IMR-90 (cell line): ENCODE measurements at regions not wholly inside any gene's neighbourhood (a gene's known extent, or its start where the extent isn't known, plus 50 kb on each side); places are given as distances from the start of the nearest gene placed in this dataset.

ENCODE experiments used
- ATAC-seq: fragments of 200-7000 bp; cut with Tn5 transposase; 2 replicates; pipeline ENCODE4 v1.9.1; 2020; ENCODE audit warnings: low read depth, mild to moderate bottlenecking, moderate library complexity
- BruUV-seq: library from RNA; stranded (reverse); fragments of 400-500 nt; replicated peaks from 2 replicates; lab custom pipeline; 2021; lab: Mats Ljungman, UMichigan
- CTCF ChIA-PET: fragments of 300-600 bp; formaldehyde crosslinking; extraction: SDS; loops from one replicate; lab custom pipeline; 2021; ENCODE audit warnings: antibody characterized with exemption; lab: Yijun Ruan, JAX
- POLR2A ChIA-PET: fragments of 300-600 bp; sonication (Branson Sonifier 250); formaldehyde crosslinking; loops from one replicate; lab custom pipeline; 2022; ENCODE audit warnings: antibody characterized with exemption; ENCODE audit not compliant: unreplicated experiment; lab: Charles Lee
- DNase-seq: peaks from one replicate; pipeline ENCODE4 v3.0.0; 2013
- H2AFZ ChIP-seq: replicated peaks from 2 replicates; pipeline ENCODE3; 2013; ENCODE audit warnings: low read length, mild to moderate bottlenecking; ENCODE audit not compliant: poor library complexity
- H2AK5ac ChIP-seq: 2 replicates; pipeline ENCODE4 v1.6.1; 2013; ENCODE audit warnings: low read depth, low read length, inconsistent platforms
- H2AK9ac ChIP-seq: replicated peaks from 2 replicates; pipeline ENCODE3; 2013; ENCODE audit warnings: mild to moderate bottlenecking, low read depth, low read length, moderate library complexity; ENCODE audit not compliant: poor library complexity
- H2BK120ac ChIP-seq: 2 replicates; pipeline ENCODE4 v1.6.1; 2013; ENCODE audit warnings: low read depth, low read length, inconsistent platforms
- H2BK15ac ChIP-seq: 3 replicates; pipeline ENCODE4 v1.6.1; 2013; ENCODE audit warnings: low read depth, low read length, inconsistent platforms
- H2BK20ac ChIP-seq: 2 replicates; pipeline ENCODE4 v1.6.1; 2013; ENCODE audit warnings: low read depth, mild to moderate bottlenecking, inconsistent platforms, low read length, moderate library complexity
- H2BK5ac ChIP-seq: 2 replicates; pipeline ENCODE4 v1.6.1; 2013; ENCODE audit warnings: mild to moderate bottlenecking, low read depth, low read length, inconsistent platforms; ENCODE audit not compliant: poor library complexity, severe bottlenecking
- H3K14ac ChIP-seq: replicated peaks from 2 replicates; pipeline ENCODE4 v1.6.1; 2013; ENCODE audit warnings: low read depth, low read length, inconsistent platforms
- H3K18ac ChIP-seq: 2 replicates; pipeline ENCODE4 v1.6.1; 2013; ENCODE audit warnings: low read depth, low read length, control low read depth
- H3K23ac ChIP-seq: 2 replicates; pipeline ENCODE4 v1.6.1; 2013; ENCODE audit warnings: low read depth, low read length, inconsistent platforms
- H3K27ac ChIP-seq: 2 replicates; pipeline ENCODE4 v1.5.1; 2013; ENCODE audit warnings: mild to moderate bottlenecking, control low read depth, low read length; ENCODE audit not compliant: insufficient read depth
- H3K27me3 ChIP-seq: 2 replicates; pipeline ENCODE4 v1.6.1; 2013; ENCODE audit warnings: low read length; ENCODE audit not compliant: control insufficient read depth, insufficient read depth
- H3K36me3 ChIP-seq: 2 replicates; pipeline ENCODE4 v1.6.1; 2013; ENCODE audit warnings: low read length, mixed read lengths; ENCODE audit not compliant: control insufficient read depth, insufficient read depth
- H3K4ac ChIP-seq: 2 replicates; pipeline ENCODE4 v1.6.1; 2013; ENCODE audit warnings: low read depth, low read length, inconsistent platforms
- H3K4me1 ChIP-seq: 2 replicates; pipeline ENCODE4 v1.6.1; 2013; ENCODE audit warnings: low read length, mixed read lengths; ENCODE audit not compliant: control insufficient read depth, insufficient read depth
- H3K4me2 ChIP-seq: 2 replicates; pipeline ENCODE4 v1.6.1; 2013; ENCODE audit warnings: low read depth, mild to moderate bottlenecking, control low read depth, low read length, moderate library complexity
- H3K4me3 ChIP-seq: 2 replicates; pipeline ENCODE4 v1.5.1; 2013; ENCODE audit warnings: low read depth, mild to moderate bottlenecking, control low read depth, low read length, moderate library complexity; ENCODE audit not compliant: insufficient read depth
- H3K56ac ChIP-seq: 2 replicates; pipeline ENCODE4 v1.6.1; 2013; ENCODE audit warnings: low read length, inconsistent platforms; ENCODE audit not compliant: insufficient read depth; ENCODE audit errors: extremely low read depth
- H3K79me1 ChIP-seq, 2 experiments: 2 replicates each; pipeline ENCODE4 v1.6.1; 2013; ENCODE audit warnings: low read length in 2 of 2, inconsistent platforms in 1 of 2, low read depth in 1 of 2
- H3K9ac ChIP-seq: 2 replicates; pipeline ENCODE4 v1.6.1; 2013; ENCODE audit warnings: low read depth, low read length, control low read depth
- H3K9me1 ChIP-seq: 2 replicates; pipeline ENCODE4 v1.6.1; 2013; ENCODE audit warnings: low read length, inconsistent platforms; ENCODE audit not compliant: insufficient read depth
- H3K9me3 ChIP-seq: 2 replicates; pipeline ENCODE4 v1.6.1; 2013; ENCODE audit warnings: low read length; ENCODE audit not compliant: control insufficient read depth, insufficient read depth
- H4K20me1 ChIP-seq: 2 replicates; pipeline ENCODE4 v1.6.1; 2013; ENCODE audit warnings: low read length, inconsistent platforms; ENCODE audit not compliant: insufficient read depth
- H4K5ac ChIP-seq: 2 replicates; pipeline ENCODE4 v1.6.1; 2013; ENCODE audit warnings: mild to moderate bottlenecking, low read depth, low read length, control low read depth
- H4K8ac ChIP-seq, 2 experiments: 2 replicates each; pipeline ENCODE4 v1.6.1; 2013; ENCODE audit warnings: low read depth in 2 of 2, low read length in 2 of 2, control low read depth in 1 of 2, inconsistent platforms in 1 of 2
- H4K91ac ChIP-seq: 2 replicates; pipeline ENCODE4 v1.6.1; 2013; ENCODE audit warnings: low read depth, low read length, inconsistent platforms; ENCODE audit not compliant: insufficient read depth
- BHLHE40 ChIP-seq: fragments of 150-350 bp; IDR thresholded peaks from 2 replicates; pipeline ENCODE4 v1.6.1; 2016; ENCODE audit warnings: mild to moderate bottlenecking, low read depth, low read length
- CEBPB ChIP-seq: IDR thresholded peaks from 2 replicates; pipeline ENCODE4 v1.6.1; 2012; ENCODE audit warnings: low read depth, low read length, improper control_type of control experiment
- NFE2L2 ChIP-seq: fragments of 150-350 bp; IDR thresholded peaks from 2 replicates; pipeline ENCODE4 v1.6.1; 2016; ENCODE audit warnings: low read depth, mild to moderate bottlenecking, low read length
- RFX5 ChIP-seq: IDR thresholded peaks from 2 replicates; pipeline ENCODE4 v1.8.0; 2012; ENCODE audit warnings: low read depth, mild to moderate bottlenecking, low read length, moderate library complexity
- WGBS, 2 experiments: methylation state at CpG; one replicate each; pipeline versions ENCODE4 v1.1.5 to v1.1.7; 2013; ENCODE audit warnings: missing lambda C conversion rate in 2 of 2; ENCODE audit not compliant: insufficient read length in 1 of 2; ENCODE audit errors: extremely low coverage in 2 of 2; 5-methylcytosine and 5-hydroxymethylcytosine counted together
- dilution Hi-C: fragments of 300-500 bp; cut with HindIII; formaldehyde crosslinking; loops from one replicate; pipeline ENCODE4 v1.14.3; 2018; ENCODE audit warnings: low sequenced_read_pairs; ENCODE audit not compliant: unreplicated experiment
- in situ Hi-C: fragments of 300-500 bp; cut with MboI; formaldehyde crosslinking; loops from 3 replicates; pipeline ENCODE4 v1.14.3; 2019; ENCODE audit warnings: low sequenced_read_pairs, inconsistent platforms, mixed read lengths
- intact Hi-C: fragments of 100-400 bp; cut with micrococcal nuclease; formaldehyde crosslinking; loops from 2 replicates; pipeline ENCODE4 v1.10.0; 2022
- TF ChIP-seq, protein P1 (sequence below): fragments of 150-350 bp; IDR thresholded peaks from 2 replicates; pipeline ENCODE4 v1.6.1; 2016; ENCODE audit warnings: low read depth, mild to moderate bottlenecking, low read length, moderate library complexity, borderline replicate concordance

DNA sequence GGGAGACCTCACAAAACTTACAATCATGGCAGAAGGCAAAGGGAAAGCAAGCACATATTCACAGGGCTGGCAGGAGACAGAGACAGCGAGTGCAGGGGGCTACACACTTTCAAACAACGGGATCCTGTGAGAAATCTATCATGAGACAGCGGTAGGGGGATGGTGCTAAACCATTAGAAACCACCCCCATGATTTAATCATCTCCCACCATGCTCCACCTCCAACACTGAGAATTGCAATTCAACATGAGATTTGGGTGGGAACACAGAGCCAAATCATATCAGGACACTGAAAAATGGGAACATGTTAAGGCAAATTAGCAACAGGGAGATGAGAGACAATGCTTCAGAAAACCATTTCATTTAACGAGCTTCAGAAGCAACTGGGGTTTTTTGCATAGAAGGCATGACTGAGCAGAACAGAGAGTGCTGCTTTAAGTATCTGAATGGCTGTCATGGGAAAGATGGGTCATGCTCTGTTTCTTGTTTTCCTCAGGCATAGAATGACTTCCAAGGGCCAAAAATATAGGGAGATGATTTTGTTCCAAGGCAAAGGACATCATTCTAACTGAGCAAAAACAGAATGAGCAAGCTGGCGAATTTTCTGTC is 100.8 kb upstream of the MAP2 start:
- no peak overlapping the region for H2BK120ac ChIP-seq
- no peaks in the 10 kb centered on the region for H3K27me3 ChIP-seq
- no peak overlapping the region for H3K4me3 ChIP-seq
- no peak overlapping the region for H2BK15ac ChIP-seq
- TF ChIP-seq RFX5: no peak
- TF ChIP-seq NFE2L2: peak; percentile 18; the same call in 1 of the 2 replicates
- TF ChIP-seq CEBPB: no peak
- no peak for TF ChIP-seq BHLHE40
- TF ChIP-seq, protein P1, sequence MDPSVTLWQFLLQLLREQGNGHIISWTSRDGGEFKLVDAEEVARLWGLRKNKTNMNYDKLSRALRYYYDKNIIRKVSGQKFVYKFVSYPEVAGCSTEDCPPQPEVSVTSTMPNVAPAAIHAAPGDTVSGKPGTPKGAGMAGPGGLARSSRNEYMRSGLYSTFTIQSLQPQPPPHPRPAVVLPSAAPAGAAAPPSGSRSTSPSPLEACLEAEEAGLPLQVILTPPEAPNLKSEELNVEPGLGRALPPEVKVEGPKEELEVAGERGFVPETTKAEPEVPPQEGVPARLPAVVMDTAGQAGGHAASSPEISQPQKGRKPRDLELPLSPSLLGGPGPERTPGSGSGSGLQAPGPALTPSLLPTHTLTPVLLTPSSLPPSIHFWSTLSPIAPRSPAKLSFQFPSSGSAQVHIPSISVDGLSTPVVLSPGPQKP: no peak
- ChIA-PET POLR2A (no interaction called here), CTCF (no interaction called here)
- H3K56ac ChIP-seq: no peak overlapping the region
- H4K20me1 ChIP-seq: no peaks in the 10 kb centered on the region
- no peaks in the 10 kb centered on the region for H3K9me3 ChIP-seq
- no CpG with 5 or more reads among the region's 5 CpGs for WGBS, 2 experiments
- no peaks in the 10 kb centered on the region for H3K79me1 ChIP-seq
- H3K18ac ChIP-seq: no peak overlapping the region
- H2BK5ac ChIP-seq: no peak overlapping the region
- ATAC-seq (no peak), DNase-seq (no peak)
- H3K27ac ChIP-seq: no peak overlapping the region
- no TSS peak for BruUV-seq
- H2AK5ac ChIP-seq: no peak overlapping the region
- no peak overlapping the region for H2BK20ac ChIP-seq
- H4K5ac ChIP-seq: no peak overlapping the region
- no peaks in the 10 kb centered on the region for H3K4me1 ChIP-seq
- no peaks in the 10 kb centered on the region for H3K9me1 ChIP-seq
- H3K4ac ChIP-seq: no peak overlapping the region
- no peak overlapping the region for H3K14ac ChIP-seq
- dilution Hi-C loops (no loop called here), in situ Hi-C loops (loop anchor here (25.0 kb wide), 1 partner anchor 911 kb away; the partner anchor contains the start of gene PTH2R), intact Hi-C loops (no loop called here)
- no peak overlapping the region for H3K4me2 ChIP-seq
- no peak overlapping the region for H2AFZ ChIP-seq
- H3K9ac ChIP-seq: no peak overlapping the region
- H3K36me3 ChIP-seq: no peaks in the 10 kb centered on the region
- no peak overlapping the region for H2AK9ac ChIP-seq
- H4K8ac ChIP-seq: no peak overlapping the region
- no peak overlapping the region for H4K91ac ChIP-seq
- H3K23ac ChIP-seq: no peak overlapping the region
